GM12875 (cell line): ENCODE measurements at regions not wholly inside any gene's neighbourhood (a gene's known extent, or its start where the extent isn't known, plus 50 kb on each side); places are given as distances from the start of the nearest gene placed in this dataset.

Experiments used
- H3K4me3 ChIP-seq: one replicate; pipeline ENCODE4 v1.5.1; 2011; ENCODE audit warnings: low read depth, low read length, control low read depth
- CTCF ChIP-seq: IDR thresholded peaks from 2 replicates; pipeline ENCODE4 v1.5.1; 2011; ENCODE audit warnings: low read depth, mild to moderate bottlenecking, control low read depth, inconsistent platforms, low read length, moderate library complexity, borderline replicate concordance; ENCODE audit not compliant: insufficient read depth

GRCh38 chr5:124402144-124402581 lies 344.3 kb downstream of the ZNF608 start:
- TF ChIP-seq CTCF, result no peak

GRCh38 chr5:124401476-124402143 lies 344.8 kb downstream of the ZNF608 start:
- TF ChIP-seq CTCF, result no peak
- no peak overlapping the region for H3K4me3 ChIP-seq

More at GRCh38 chr5:124402144-124402581, 344.3 kb downstream of the ZNF608 start:
- H3K4me3 ChIP-seq, result no peak overlapping the region

- H3K4me3 ChIP-seq, result no peak overlapping the region
- no peak for TF ChIP-seq CTCF
These were observed 346.9 kb downstream of the ZNF608 start for GRCh38 chr5:124399426-124399961.

- TF ChIP-seq CTCF, result no peak
- H3K4me3 ChIP-seq, result no peak overlapping the region
These were observed 348.0 kb downstream of the ZNF608 start for GRCh38 chr5:124398460-124398859.

GRCh38 chr5:124397317-124397716 lies 349.1 kb downstream of the ZNF608 start:
- H3K4me3 ChIP-seq, result no peak overlapping the region
- no peak for TF ChIP-seq CTCF

GRCh38 chr5:124395926-124396325 lies 350.5 kb downstream of the ZNF608 start:
- no peak for TF ChIP-seq CTCF

GRCh38 chr5:124395287-124395686 lies 351.2 kb downstream of the ZNF608 start:
- no peak overlapping the region for H3K4me3 ChIP-seq
- TF ChIP-seq CTCF, result no peak

More at GRCh38 chr5:124395926-124396325, 350.5 kb downstream of the ZNF608 start:
- no peak overlapping the region for H3K4me3 ChIP-seq
